HG03175 (cell line): ENCODE measurements at regions not wholly inside any gene's neighbourhood (a gene's known extent, or its start where the extent isn't known, plus 50 kb on each side); places are given as distances from the start of the nearest gene placed in this dataset.

Experiments
- ATAC-seq: cut with Tn5 transposase; IDR thresholded peaks from one replicate; pipeline ENCODE4 v1.9.1; 2021; ENCODE audit warnings: mild to moderate bottlenecking, moderate library complexity; ENCODE audit not compliant: unreplicated experiment

DNA sequence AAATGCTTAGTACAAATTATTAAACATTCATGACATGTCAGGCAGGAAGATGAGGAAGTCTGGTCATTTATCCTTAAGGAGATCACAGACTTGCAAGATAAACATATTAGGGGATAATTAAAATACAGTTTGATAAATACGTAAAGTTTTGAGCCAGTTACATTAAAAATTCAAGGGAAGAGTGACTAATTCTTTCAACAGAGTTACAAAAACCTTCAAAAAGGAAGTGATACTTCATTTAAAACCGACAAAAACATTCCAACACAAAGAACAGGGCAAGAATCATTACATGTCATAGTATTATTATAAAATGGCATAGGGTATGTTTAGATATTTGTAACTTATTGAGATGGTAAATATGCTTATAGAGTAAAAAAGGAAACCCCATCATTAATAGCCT is 636.0 kb downstream of the NR4A2 start:
- ATAC-seq: no peak

DNA sequence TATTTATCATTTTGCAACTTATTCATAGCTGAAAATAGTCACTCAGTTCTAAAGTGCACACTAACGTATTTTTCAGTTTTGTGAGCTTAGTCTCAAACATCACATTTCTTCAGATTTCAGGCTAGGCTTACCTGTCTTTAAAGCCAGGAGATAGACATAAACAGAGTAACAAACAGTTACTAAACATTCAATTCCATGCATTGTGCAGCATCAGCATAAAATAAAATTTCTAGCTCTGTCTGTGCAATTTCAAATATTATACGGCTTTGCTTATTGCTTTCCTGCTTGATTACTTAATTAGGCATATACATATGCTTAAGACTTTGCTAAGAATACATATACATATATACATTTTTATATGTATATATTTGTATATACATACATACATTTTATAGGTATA is 637.0 kb downstream of the NR4A2 start:
- ATAC-seq: no peak

DNA sequence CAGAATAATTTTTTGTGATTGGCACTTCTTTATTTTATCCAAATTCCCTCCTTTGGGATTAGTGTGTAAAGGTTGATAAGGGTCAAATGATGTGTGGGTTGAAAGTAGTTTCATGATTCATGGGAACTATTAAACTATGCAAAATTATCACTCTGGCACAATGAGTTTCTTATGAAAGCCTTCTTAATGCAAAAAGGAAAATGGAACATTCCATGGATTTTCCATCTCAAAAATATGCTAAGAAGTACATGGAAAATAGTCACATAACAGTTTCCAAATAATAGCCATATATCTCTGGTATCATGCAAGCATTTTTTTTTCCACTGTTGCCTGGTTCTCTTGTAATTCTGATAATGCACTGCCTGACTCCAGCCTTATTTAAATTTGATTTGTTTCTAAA is 639.7 kb downstream of the NR4A2 start:
- no peak for ATAC-seq

DNA sequence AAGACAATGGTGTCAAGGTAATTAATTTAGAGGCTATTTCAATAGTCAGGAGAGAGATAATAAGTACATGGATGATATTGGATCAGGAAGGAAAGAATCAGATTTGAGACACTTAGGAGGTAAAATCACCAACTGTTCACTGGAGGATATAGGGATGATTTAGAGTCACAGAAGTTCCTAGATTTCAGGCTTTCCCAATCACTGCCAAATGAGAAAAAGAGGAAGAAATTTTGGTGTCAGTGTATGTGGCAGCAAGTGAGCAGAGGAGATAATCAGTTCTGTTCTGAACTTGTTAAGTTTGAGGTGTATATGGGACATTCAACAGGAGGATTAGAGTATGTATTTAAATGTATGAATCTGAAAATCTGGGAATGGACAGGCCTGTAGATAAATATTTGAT is 640.4 kb downstream of the NR4A2 start:
- ATAC-seq: no peak

DNA sequence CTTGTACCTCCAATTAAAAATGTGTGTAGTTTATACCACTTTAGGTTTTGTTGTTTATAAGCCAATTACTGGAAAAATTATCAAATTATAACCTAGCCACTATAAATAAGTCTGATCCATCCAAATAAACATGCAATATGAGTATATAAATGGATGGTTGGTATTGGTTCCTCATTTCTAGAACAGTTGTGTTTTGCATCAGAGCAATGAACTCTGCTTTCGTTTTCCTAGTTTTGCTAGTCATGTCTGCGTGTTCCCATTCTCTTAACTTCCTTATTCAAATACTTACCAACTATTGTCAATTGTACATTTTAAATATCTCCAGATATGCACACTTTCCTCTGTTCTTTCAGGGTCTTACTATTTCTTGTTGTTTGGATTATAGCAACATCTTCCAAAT is 641.7 kb downstream of the NR4A2 start:
- ATAC-seq: peak; percentile 93

DNA sequence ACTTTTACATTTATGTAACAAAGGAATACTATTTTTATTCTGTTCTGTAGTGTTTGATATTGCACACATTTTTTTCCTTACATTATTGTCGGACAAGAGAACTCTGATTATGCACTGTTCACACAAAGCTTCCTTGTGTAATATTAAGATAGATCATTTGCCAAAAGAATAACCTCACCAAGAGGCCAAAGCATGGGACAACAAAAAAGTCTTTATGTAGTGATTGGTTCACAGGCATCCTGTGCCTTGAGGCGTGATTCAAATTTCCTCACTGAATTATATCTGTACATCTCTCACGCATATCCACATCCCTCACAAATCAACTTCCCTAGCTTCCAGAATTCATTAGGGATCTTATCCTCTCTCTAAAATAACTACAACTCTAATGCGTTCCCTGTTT is 642.7 kb downstream of the NR4A2 start:
- no peak for ATAC-seq

DNA sequence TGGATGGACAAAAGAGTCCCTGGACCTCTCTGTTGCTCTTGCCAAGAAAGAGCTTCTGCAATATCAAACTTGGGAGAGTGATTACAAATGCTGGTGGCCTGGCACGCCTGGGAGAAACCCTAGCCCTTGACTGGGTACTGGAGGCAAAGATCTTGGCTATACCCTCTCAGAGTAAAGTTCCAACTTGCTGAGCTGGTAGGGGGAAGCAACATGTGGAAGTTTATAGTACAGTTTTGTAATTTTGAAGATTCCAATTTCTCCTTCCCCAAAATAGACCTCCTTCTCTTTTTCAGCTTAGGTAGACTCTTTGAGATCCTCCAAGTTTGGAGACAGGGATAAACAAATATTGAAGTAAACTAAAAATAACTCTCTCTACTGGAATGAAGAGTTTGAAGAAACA is 645.3 kb downstream of the NR4A2 start:
- no peak for ATAC-seq

DNA sequence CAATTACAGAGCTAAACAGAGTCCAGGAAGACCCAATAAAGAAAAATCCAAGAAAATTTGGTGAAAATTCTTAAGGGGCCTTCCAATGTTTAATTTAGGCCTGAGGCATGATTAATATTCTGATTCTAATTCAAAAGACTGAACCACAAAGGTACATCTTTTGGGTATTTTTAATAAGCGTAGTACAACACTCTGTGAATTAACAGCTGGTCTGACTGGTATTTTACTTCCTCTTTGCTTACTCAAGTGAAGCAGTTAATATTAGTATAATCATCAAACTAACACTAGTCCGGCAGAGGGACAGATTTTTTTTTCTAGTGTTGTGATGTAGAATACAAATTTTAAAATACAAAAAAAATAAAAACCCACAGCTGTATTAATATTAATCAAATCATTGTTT is 652.9 kb downstream of the NR4A2 start:
- peak; percentile 71 for ATAC-seq

DNA sequence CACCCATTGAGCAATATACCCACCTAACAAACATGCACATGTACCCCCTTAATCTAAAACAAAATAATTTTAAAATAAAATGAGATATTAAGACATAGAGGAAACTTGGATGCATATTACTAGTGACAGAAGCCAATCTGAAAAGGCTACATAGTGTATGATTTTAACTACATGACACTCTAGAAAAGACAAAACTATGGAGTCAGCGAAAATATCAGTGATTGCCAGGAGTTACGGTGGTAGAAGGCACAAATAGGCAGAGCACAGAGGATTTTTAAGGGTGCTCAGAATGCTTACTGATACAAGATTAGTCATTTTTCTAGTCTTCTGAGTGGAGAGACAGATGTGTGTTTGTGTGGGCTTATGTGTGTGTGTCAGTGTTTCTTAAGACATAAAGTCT is 656.6 kb downstream of the NR4A2 start:
- ATAC-seq: no peak

DNA sequence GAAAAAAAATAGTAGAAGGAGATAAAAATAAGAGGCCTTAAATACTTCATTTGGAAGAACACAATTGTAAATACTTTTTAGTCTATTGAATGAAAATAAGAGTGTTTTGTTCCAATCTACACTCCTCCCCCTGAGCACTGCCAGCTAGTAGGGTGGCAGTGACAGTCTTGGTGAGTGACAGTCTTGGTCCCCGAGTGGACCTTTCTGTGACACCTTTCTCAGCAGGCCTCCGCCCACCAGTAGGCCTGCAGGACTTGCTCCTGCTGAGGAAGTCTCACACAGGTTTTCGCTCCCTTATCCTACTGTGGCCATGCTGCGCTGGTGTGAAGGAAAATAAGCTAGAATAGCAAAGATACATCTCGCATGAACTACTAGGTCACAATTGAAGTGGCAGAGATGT is 666.8 kb downstream of the NR4A2 start:
- no peak for ATAC-seq

DNA sequence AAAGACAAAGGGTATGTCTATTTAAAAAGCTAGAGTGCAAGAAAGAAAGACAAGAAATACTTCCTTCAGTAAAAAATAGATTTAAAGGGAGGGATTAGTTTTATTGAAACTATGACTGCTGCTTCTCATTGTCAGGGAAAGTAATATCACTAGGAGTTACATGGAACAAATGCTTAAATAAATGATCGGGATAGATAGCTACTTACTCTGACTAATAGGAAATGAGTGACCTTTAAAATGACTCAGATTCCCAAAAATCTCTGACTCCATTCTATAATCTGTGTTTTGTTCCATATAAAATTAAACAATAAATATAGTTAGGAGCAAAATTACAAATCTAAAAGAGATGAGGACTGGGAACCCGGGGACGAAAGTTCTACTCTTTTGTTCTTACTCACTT is 669.3 kb downstream of the NR4A2 start:
- no peak for ATAC-seq

DNA sequence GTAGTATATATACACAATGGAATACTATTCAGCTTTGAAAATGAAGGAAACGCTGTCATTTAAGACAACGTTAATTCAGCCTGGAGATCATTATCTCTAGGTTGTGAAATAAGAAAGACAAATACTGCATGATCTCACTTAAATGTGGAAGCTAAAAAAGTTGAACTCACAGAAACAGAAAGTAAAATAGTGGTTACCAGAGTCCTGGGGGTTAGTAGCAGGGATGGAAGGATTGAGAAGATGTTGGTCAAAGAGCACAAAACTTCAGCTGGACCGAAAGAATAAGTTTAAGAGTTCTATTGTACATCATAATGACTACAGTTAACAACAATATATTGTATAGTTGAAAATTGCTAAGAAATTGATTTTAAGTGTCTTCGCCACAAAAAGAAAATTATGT is 670.3 kb downstream of the NR4A2 start:
- no peak for ATAC-seq

DNA sequence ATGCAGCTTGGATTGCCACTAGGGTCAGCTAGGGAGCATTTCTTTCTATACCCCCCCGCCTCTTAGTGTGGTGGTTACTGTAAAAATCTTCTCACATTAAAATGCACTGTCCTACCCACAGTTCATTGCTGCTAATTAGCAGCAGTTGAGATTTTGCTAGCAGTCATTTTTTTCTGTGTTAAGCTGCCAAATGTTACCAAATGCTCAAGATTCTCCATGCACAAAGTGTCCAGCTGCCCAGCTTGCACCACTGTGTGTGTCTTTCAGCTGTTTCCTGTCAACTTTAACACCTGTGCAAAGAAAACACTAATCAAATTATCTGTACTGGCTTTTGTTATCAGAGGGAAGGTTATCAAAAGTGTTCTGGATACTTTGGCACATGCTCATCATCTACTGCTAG is 679.3 kb downstream of the NR4A2 start:
- ATAC-seq: no peak

DNA sequence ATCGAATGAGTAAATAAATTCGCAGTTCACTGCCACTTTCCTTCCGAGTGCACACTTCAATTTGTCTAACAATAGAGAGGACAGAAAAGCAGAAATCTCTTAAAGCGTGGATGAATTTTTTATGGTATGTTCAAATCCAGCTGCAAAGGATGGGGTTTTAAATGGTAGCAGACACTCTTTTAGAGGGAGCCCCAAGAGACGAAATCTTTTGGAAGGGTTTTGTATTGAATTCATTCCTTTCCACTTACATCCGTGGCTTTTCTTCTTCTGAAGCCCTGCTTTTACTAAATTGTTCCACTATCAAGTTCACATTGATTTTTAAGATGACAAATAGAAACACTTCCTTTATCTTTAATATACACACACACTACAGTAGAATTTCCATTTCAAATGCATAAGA is 680.7 kb downstream of the NR4A2 start:
- ATAC-seq: no peak

DNA sequence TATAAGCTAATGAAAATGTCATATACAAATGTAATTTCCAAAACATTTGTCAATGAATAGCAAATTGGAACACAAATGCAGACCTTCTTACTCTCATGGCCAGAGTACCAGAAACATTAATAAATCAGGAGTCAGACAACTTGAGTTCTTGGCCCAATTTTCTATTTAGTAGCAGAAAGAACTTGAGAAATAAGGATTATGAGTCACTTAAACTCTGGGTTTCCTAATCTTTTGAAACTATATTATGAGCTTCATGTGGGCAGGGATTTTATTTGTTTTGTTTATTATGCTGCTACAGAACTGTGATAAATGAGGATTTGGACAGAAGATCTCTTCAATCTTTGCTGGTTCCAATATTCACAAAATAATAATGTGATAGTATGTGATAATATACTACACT is 686.7 kb downstream of the NR4A2 start:
- ATAC-seq: no peak

DNA sequence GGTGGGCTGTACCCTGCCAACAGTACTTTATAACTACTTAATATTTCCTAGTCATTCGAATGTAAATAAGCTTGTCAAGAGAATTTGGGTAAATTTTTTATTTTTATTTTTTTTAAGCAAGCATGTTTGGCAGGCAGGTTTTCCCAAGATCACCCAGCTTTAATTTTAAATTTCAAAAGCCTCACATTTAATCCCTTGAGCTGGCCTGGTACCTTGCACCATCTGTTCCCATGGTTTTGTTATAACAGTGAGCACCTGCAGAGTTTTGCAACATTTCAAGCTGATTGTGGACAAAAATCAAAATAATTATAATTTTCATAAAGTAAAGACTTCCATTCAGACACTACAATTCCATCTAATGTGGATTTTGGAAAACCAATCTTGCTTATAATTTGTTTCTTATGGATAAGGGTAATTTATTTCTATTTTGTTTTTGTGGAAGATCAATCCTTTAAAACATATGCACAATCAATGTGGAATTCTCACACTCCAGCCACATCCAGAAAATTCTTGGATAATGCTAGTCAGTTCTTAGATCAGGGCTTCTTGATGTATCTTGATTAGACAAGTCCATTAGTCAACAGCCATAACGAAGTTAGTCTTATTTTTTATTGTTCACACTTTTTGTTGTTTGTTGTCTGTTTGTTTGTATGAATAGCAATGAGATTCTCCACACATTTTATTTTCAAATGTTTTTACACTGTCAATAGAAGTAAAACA is 689.3 kb downstream of the NR4A2 start:
- no peak for ATAC-seq

DNA sequence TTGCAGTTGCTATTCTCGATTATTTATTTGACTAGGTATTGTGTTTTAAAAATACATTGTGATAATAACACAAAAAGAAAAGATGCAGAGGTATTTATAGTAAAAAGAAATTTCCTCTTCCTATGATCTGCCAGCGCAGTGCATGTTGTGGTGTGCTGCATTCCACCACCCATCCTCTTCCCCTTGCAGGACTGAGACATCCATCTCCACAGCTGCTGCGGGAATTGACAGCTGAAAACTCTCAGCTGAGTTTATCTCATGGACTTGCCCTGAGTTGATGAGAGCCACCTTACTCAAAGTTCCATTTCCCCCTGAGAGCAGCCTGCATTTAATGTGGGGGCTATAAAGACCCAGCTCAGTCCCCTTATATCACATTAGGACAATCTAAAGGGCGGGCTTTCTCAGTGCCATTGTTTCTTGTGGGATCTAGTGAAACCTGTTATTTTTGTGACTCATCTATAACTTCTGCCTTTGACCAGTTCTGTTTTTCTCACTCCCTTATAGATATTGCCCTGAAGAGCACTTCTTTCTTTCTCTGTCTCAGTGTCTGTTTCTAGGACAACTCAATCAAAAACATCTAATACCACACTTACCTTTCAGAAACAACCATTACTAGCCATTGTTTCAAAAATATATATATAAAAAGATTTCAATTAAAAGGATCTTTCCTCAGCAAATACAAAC is 698.5 kb downstream of the NR4A2 start:
- peak; percentile 76 for ATAC-seq

DNA sequence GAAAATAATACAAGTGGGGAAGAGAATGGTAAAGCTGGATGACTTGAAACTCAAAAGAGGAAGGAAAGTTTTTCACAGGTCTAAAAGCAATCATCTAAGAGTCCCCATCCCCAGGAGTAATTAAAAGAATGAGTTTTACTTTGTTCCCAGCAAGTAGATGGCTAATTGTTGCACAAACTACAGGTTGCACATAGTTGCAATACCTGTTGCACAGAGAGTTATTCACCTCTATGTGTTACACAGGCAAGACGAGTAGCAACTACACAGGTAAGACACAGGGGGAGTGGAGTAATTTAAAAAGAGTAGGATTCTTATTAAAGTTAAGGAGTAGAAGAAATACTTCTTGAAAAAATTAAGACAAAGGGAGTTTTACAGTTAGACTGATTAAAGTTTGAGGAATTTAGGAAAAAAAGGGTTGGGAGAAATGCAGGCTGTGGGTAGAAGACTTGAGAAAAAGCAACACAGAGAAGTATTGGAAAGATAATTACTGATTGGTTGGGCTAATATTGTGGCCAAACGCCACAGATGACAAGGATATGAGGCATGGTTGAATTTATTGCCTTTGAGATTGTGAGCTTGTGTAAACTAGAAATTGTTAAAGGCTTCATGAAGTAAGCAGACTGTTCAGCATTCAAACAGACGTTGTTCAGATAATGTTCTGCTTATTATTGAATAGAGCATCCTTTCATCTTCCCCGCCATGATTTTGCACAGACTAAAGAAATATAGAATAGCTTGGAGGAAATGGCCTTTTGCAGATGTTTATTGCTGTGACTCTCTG is 699.3 kb downstream of the NR4A2 start:
- ATAC-seq: no peak

DNA sequence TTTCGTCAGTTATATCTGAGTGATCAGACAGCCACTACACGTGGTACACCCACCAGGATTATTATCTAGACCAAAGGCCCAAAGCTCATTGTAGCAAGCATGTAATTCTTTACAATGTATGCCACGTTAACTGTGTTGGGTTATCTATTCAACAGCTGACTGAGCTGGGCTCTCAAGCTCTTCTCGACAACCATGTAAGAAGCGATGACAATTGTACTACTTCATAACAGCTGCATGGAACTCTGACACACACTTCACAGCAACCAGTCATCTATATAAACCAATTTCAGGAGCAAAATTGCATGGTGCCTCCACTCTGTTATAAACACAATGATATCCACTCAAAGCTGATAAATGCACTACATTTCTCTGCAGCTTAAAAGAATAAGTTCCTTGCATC is 701.8 kb downstream of the NR4A2 start:
- no peak for ATAC-seq

DNA sequence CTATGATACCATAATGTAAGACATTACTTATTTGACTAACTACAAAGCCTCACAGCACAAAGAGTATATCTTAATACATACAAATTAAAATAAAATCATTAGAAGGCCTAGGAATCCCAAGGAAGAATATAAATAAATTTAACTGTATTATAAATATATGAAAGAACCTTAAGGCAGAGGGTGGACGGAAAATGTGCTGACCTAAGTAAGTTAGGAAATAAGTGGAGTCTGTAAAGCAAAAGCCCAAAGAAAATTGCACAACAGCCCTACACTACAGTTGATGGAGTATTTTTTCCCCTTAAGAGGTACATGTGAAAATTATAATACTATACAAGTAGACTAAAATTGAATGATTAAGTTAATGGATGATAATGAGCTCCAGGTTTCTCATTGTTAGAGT is 710.1 kb downstream of the NR4A2 start:
- ATAC-seq: no peak

DNA sequence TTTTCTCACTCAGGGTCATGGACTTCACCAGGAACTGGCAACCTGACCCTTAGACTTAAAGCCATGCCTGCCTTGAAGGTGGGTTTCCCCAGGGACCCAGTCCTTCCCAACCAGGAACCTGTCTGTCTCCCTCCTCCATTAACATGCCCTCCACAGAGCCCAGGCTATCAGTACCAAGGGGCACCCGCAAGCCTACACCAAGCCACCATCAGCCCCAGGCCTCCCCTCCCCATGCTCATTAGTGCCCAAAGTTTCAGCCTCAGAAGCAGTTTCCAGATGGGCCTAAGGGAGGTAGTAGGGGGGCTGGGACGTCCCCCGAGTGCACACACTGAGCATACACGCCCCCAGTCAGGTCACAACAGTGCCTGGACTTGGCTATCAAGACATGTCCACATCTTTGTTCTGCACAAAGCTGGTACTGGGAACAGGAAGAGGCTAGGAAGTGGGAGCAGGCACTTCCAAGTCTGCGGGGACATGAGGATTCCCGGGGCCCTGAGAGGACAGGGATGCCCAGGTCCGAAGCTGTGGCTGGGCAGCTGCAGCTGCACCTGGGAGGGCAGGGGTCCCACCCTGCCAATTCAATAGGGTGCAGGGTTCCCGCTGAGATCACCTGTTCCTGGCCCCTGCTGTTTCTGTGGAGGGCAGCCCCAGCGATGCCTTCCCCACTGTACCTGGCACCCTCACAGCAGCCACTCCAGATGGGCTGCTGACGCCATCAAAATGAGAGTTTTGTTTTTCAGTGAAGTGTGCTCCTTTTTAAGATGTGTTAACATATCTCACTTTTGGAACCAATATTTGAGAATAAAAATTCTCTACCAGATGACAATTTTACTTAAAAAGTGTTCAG is 731.4 kb downstream of the NR4A2 start:
- no peak for ATAC-seq
